Activated B cell treated with CpG ODN at 0.5 μM for 24 hours (primary cell): ENCODE measurements at regions not wholly inside any gene's neighbourhood (a gene's known extent, or its start where the extent isn't known, plus 50 kb on each side); places are given as distances from the start of the nearest gene placed in this dataset.

Experiments
- ATAC-seq: fragments of 200-7000 bp; cut with Tn5 transposase; one replicate; pipeline ENCODE4 v1.10.0; 2021; ENCODE audit warnings: low read depth, mild to moderate bottlenecking, moderate library complexity
- CTCF ChIA-PET: fragments of 350-600 bp; sonication (Branson Sonifier 250); formaldehyde crosslinking; loops from one replicate; lab custom pipeline; 2021; ENCODE audit warnings: antibody characterized with exemption; lab: Charles Lee
- POLR2A ChIA-PET: fragments of 350-600 bp; sonication (Branson Sonifier 250); formaldehyde crosslinking; loops from one replicate; lab custom pipeline; 2021; ENCODE audit warnings: antibody characterized with exemption; lab: Charles Lee
- DNase-seq: peaks from one replicate; pipeline ENCODE4 v3.0.0; 2022
- H3K27ac Mint-ChIP-seq: one replicate; pipeline ENCODE4 v1.8.0; 2020; ENCODE audit warnings: mixed read lengths
- H3K27me3 Mint-ChIP-seq: one replicate; pipeline ENCODE4 v1.8.0; 2021; ENCODE audit warnings: mixed read lengths
- H3K36me3 Mint-ChIP-seq: one replicate; pipeline ENCODE4 v1.8.0; 2021; ENCODE audit warnings: low read depth, mixed read lengths
- H3K4me1 Mint-ChIP-seq: one replicate; pipeline ENCODE4 v1.8.0; 2021; ENCODE audit warnings: mixed read lengths
- H3K4me3 Mint-ChIP-seq: one replicate; pipeline ENCODE4 v1.8.0; 2020; ENCODE audit warnings: mild to moderate bottlenecking, mixed read lengths
- H3K9me3 Mint-ChIP-seq: one replicate; pipeline ENCODE4 v1.8.0; 2020; ENCODE audit warnings: mixed read lengths
- CTCF ChIP-seq: fragments of 200-600 bp; IDR thresholded peaks from one replicate; pipeline ENCODE4 v1.8.0; 2022; ENCODE audit warnings: antibody characterized with exemption, mild to moderate bottlenecking
- intact Hi-C: fragments of 100-400 bp; cut with micrococcal nuclease; formaldehyde crosslinking; loops from one replicate; pipeline ENCODE4 v1.15.1; 2024

- DNase-seq (no peak), ATAC-seq (no peak)
- Mint-ChIP-seq H3K4me1 (peaks cover 72% of the 10 kb centered on the region), H3K27ac (peak overlapping the region; percentile 21), H3K27me3 (no peaks in the 10 kb centered on the region), H3K36me3 (peaks cover 85% of the 10 kb centered on the region), H3K4me3 (no peak overlapping the region), H3K9me3 (no peaks in the 10 kb centered on the region)
- no peak for TF ChIP-seq CTCF
- ChIA-PET CTCF (interaction anchor here (1.6 kb wide), 1 partner anchor 22 kb away, joined by 4 read pairs; no protein-coding TSS in a partner anchor), POLR2A (interaction anchor here (1.2 to 2.5 kb wide), 2 partner anchors 8 to 13 kb away, joined by 3 to 6 read pairs; no protein-coding TSS in a partner anchor)
- intact Hi-C loops: no loop called here
These were observed 203.0 kb upstream of the KLF14 start for GRCh38 chr7:130937016-130937415.

DNA sequence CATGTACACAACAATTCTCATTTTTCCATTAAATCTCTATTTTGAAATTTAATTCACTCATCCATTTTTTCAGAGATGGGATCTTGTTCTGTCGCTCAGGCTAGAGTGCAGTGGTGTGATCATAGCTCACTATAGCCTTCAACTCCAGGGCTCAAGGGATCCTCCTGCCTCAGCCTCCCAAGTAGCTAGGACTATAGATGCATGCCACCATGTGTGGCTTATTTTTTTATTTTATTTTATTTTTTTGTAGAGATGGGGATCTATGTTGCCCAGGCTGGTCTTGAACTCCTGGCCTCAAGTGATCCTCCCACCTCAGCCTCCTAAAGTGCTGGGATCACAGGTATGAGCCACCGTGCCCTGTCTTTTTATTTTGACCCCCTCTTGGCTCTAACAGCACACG, 203.8 kb upstream of the KLF14 start:
- Mint-ChIP-seq H3K27me3 (no peaks in the 10 kb centered on the region), H3K4me1 (peaks cover 77% of the 10 kb centered on the region), H3K4me3 (no peak overlapping the region), H3K36me3 (peaks cover 87% of the 10 kb centered on the region), H3K9me3 (no peaks in the 10 kb centered on the region), H3K27ac (peak overlapping the region; percentile 25)
- TF ChIP-seq CTCF: no peak
- no peak for DNase-seq
- ChIA-PET POLR2A (interaction anchor here (0.8 to 2.5 kb wide), 3 partner anchors 8 to 14 kb away, joined by 3 to 6 read pairs (median 4); no protein-coding TSS in a partner anchor), CTCF (interaction anchor here (0.8 to 1.6 kb wide), 3 partner anchors 21 to 102 kb away, joined by 3 to 4 read pairs (median 4); no protein-coding TSS in a partner anchor)
- no peak for ATAC-seq
- intact Hi-C loops: no loop called here

DNA sequence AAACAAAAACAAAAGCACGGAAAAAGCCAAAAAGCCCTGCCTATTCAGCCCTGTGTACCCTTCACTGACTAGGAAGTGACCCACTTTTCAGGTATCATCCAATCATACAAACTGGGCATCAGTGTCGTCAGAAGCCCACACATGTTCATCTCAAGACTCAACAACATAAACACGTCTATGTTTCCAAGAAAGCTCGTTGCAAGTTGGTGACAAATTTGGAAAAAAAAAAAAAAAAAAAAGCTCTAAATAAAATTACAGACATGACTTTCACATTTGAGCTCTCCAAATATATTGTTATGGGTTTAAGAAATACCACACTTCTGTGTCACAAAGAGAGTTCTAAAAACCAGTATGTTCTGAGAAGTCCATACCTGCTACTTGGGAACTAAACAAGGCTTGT, 204.7 kb upstream of the KLF14 start:
- DNase-seq (no peak), ATAC-seq (no peak)
- Mint-ChIP-seq H3K27ac (peak overlapping the region; percentile 25), H3K4me1 (peaks cover 80% of the 10 kb centered on the region), H3K36me3 (peaks cover 87% of the 10 kb centered on the region), H3K9me3 (no peaks in the 10 kb centered on the region), H3K27me3 (no peaks in the 10 kb centered on the region), H3K4me3 (no peak overlapping the region)
- no peak for TF ChIP-seq CTCF
- POLR2A ChIA-PET: interaction anchor here (0.6 to 2.5 kb wide), 6 partner anchors 9 to 26 kb away, joined by 3 to 10 read pairs (median 4); no protein-coding TSS in a partner anchor
- CTCF ChIA-PET: interaction anchor here (1.5 to 2.2 kb wide), 3 partner anchors 20 to 102 kb away, joined by 3 to 7 read pairs (median 4); no protein-coding TSS in a partner anchor
- intact Hi-C loops: no loop called here

DNA sequence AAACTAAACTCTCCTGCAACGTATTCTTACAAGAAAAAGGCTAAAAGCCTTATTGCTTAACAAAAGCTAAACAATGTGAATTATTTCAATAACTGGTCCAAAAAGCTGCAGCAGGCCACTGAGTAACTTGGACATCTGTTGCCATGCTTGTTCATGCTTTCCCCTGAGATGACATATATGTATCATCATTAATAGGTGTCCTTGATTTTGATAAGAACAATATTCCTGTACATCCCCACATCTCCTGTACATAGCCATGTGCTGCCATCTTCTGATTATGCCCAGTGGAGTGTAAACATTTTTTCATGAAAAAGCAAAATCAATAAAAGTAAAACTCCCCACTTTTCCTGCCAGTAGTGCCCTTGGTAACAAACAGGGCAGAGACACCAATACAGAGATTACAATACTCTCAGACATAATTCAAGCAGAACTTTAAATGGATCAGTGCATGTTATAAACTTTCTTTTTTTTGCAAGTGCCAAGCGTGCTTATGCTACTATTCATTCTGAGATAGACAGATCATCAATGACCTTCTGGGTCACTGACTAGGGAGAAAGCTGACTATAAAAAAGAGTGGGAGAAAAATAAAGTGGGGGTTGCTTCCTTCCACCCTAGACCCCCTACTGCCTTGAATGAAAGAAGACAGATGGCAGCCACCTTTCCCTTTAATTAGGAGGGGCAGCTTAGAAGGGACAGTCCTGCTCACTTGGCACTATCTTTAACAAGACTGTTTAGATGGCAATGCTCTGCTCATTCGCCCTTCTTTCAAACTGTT, 205.5 kb upstream of the KLF14 start:
- ChIA-PET POLR2A (interaction anchor here (1.1 to 3.4 kb wide), 6 partner anchors 8 to 26 kb away, joined by 3 to 25 read pairs (median 8); no protein-coding TSS in a partner anchor), CTCF (interaction anchor here (0.7 to 2.2 kb wide), 4 partner anchors 10 to 101 kb away, joined by 3 to 7 read pairs (median 6); no protein-coding TSS in a partner anchor)
- ATAC-seq (no peak), DNase-seq (no peak)
- Mint-ChIP-seq H3K36me3 (peaks cover 86% of the 10 kb centered on the region), H3K4me3 (peak overlapping the region; percentile 78), H3K27ac (peak overlapping the region; percentile 5), H3K4me1 (peaks cover 82% of the 10 kb centered on the region), H3K9me3 (no peaks in the 10 kb centered on the region), H3K27me3 (no peaks in the 10 kb centered on the region)
- TF ChIP-seq CTCF: no peak
- intact Hi-C loops: loop anchor here (5.0 kb wide), 1 partner anchor 168 kb away; no protein-coding TSS in a partner anchor

DNA sequence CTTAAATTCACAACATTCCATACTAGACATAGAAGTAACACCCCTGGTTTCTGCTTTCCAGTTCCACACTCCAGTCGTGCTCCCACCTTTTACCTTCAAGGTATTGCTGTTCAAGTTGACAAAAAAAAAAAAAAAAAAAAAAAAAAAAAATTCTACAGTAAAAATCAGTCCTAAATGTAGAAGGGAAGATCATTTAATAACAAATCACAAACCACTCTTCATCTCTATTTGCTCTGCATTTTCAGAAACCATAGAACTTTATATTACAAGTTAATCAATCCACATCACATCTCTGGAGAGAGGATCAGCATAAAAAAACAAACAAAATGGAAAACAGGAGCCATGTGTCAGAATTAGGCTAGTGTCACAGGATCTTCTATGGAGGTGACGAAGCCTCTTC, 206.3 kb upstream of the KLF14 start:
- H3K27me3 Mint-ChIP-seq: no peaks in the 10 kb centered on the region
- CTCF ChIA-PET: interaction anchor here (0.7 to 2.2 kb wide), 4 partner anchors 9 to 100 kb away, joined by 3 to 7 read pairs (median 6); no protein-coding TSS in a partner anchor
- DNase-seq (no peak), ATAC-seq (no peak)
- intact Hi-C loops: loop anchor here (5.0 kb wide), 1 partner anchor 167 kb away; no protein-coding TSS in a partner anchor
- peak overlapping the region; percentile 78 for H3K4me3 Mint-ChIP-seq
- POLR2A ChIA-PET: interaction anchor here (0.5 to 3.4 kb wide), 4 partner anchors 9 to 188 kb away, joined by 3 to 25 read pairs (median 10); no protein-coding TSS in a partner anchor
- TF ChIP-seq CTCF: no peak
- no peaks in the 10 kb centered on the region for H3K9me3 Mint-ChIP-seq
- peaks cover 86% of the 10 kb centered on the region for H3K4me1 Mint-ChIP-seq
- peak overlapping the region; percentile 27 for H3K27ac Mint-ChIP-seq
- H3K36me3 Mint-ChIP-seq: peaks cover 84% of the 10 kb centered on the region
